NOMO-1 treated with dmso at 0.1 percent for 144 hours (cell line): ENCODE measurements at regions not wholly inside any gene's neighbourhood (a gene's known extent, or its start where the extent isn't known, plus 50 kb on each side); places are given as distances from the start of the nearest gene placed in this dataset.

Source experiments
- DNase-seq: peaks from one replicate; lab custom pipeline; 2025; ENCODE audit not compliant: unreplicated experiment; lab: John Stamatoyannopoulos, UW

DNA sequence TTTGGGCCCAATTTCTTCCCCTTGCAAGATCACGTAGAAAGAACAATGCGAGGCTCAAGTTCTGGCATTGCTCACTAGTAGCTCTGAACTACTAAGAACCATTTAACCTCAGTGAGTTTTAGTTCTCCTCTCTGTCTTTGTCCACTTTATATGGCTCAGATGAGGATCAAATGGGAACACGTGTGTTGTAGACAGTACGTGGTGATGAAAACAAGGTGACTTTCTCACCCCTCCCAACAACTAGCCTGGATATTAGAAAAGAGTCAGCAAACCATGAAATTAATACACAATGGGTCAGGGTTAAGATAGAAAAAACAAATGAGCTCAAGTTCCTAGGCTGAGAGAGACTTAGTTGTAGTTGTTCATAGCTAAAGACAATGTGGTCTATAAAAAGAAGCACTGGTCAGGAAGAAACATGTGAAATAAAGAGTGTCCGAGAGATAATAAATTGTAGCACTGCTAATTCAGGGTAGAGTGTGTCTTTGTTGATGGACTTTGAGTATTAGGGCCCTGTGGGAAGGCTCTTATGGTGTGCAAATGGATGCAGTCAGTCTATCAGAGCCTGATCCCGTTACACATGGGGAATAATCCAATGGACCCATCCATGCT, 417.0 kb downstream of the HAPSTR1 start:
- DNase-seq = no peak

DNA sequence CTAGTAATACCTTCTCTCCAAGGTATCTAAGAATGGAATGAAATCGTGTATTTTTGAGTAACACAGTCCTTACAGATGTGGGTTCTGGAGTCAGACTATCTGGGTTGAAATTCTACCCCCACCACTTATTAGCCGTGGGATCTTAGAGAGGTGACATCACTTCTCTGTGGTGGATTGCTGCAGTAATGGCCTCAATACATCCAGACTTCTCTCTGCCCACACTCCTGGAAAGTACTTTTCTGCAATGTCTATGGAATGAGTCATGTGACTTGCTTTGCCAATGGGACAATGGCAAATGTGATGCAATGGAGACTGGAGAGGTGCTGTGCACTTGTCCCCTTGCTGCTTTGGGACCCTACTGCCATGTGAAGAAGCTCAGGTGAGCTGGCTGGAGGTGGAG, 418.2 kb downstream of the HAPSTR1 start:
- DNase-seq = no peak

DNA sequence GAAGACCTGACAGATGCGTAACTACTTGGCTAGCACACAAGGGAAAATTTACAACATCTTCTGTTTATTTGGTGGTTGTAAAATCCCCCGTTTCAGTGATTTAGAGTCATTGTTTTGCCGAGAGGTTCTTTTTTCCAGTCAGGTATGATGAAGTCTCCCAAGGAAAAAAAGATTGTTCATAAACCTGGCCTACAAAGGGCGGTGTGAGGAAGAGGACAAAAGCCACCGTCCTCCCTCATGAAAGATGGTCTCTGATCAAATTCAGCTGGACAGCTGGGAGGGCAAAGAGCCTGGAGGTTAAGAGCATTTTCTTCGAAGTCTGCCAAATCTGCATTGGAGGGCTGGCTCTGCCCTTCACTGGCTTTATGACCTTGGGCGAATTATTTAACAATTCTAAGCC, 419.9 kb downstream of the HAPSTR1 start:
- no peak for DNase-seq

DNA sequence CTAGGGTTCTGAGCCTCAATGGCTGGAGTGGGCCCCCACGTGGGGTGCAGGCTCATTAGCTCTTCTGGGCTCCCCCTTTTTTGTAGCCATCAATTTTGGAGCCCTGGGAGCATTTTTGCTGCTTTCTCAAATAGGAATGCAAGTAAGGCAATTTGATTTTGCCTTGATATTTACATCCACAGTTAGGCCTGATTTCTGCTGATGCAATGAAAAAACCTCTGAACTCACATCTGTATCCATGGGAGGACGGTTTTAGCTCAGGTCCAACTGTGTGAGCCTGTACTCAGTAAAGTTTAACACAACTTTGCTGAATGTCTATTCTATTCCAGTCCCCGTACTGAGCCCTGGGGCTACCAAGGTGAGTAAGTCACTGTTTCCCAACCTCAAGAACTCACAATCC, 425.0 kb downstream of the HAPSTR1 start:
- no peak for DNase-seq

DNA sequence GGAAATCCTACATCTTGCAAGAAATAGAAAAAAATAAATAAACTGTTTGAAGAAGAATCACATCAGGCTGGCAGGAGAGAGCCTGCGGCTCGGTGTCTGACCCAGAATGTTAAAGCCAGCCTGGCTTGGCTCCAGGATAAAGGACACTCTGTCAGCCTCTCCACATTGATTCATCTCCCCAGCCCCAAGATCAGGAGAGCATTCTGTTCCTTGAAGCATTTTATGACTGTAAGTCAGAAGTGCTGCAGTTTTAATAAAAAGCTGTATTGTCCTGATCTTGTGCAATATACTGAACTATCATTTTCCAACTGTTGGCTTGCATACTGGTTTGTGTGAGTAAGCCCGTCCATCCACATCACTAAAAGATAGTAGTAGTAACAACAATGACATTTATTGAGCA, 426.6 kb downstream of the HAPSTR1 start:
- no peak for DNase-seq

DNA sequence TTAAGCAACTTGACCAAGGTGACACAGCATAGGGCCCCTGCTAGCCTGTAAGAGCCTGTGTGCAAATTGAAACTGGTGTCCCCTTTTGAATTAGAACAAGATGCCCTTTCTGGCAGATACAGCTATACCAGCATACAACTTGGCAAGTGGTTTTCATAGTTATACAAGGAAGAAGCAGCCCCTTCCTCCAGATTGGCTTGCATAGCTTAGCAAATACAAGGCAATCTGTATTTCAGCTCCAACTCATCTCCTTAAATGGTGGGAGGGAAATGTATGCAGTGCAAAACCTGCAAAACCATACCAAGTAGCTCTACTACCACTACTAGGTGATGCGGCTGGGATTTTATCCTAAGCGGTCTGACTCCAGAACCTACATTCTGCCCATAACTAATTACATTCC, 427.1 kb downstream of the HAPSTR1 start:
- DNase-seq = no peak

DNA sequence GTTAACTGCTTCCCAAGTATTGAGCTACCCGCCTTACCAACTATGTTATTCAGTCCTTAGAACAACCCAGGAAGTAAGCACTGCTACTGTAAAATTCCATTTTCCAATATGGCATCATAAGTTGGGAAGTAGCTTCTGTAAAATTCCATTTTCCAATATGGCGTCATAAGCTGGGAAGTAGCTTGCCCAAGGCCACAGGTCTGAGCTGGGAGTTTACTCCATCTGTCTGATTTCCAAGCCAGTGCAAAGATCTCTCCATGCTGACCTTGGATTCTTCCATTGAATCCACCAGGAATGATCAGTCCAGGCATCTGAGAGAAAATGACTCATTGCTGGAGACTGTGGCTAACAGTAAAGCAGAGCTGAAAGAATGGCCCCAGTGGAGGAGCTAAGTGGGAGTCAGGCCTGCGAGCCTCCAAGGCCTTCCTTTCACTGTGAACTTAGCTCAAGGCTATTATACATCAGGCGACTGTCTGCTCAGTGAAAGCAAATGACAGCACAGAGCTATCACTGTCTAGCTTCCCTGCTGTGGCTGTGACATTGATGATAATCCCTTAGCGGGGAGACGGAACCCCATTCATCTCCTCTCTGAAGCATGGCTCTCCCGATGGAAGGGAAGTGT, 430.4 kb downstream of the HAPSTR1 start:
- no peak for DNase-seq

DNA sequence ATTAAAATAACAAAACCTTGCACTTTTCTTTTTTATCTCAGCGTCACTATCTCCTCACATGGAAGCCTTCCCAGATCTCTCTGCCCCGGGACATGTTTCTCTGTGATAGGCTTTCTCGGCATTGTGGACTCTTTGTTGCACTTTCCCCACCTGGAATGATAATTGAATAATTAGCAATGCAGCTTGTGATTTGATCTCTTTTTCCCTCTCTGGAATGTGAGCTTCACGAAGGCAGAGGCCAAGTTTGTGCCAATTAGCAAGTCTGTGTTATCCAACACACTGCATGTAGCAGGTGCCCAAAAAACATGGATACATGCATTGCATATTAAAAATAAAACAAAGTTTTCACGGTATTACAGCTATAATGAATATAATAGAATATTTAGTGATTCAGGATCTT, 431.2 kb downstream of the HAPSTR1 start:
- DNase-seq = no peak

DNA sequence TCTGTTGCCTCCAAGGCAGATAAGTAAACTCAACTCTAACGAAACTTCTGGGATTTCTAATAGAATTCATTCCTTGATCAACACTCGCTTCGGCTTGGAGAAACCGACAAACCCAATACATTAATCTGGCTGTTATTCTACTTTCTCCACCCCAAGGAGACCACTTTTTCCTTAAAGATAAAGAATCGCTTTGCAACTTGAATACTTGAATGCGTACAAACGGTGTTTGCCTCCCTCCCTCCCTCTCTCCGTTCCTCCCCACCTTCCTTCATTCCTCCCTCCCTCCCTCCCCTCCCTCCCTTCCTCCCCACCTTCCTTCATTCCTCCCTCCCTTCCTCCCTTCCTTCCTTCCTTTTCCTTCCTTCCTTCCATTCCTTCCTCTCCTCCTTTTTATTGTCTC, 432.6 kb downstream of the HAPSTR1 start:
- DNase-seq = no peak

DNA sequence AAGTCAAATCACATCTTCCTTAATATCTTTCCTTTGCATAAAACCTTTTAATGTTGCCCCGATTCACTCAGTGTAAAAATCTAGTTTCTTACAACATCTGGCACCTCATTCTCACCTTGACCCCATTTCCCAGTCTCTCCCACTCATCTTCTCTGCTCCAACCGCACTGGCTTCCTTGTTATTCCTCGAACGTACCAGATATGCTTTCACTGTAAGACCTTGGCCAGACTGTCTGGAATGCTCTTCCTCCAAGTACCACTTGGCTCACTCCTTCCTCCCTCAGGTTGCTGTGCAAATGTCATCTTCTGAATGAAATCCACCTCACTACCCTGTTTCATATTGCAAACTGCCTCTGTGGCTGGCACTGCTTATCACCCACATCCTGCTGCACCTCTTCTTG, 433.6 kb downstream of the HAPSTR1 start:
- no peak for DNase-seq

DNA sequence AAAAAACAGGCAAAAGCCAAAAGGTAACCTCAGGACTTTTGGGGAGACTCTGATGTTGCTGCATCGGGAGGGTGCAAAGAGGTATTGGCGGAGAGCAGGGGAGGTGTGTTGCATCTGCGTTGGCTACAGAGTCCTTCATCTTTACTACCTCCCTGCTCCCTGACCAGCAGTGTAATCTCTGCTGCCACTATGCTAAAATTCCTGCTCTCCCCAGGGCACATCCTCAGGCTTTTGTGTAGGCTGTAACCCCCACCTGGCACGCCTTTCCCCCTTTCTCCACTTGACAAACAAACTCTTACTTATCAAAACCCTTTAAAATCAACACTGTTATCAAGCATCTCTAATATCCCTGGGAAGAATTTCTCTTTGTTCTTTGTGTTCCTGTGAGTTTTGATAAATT, 435.3 kb downstream of the HAPSTR1 start:
- no peak for DNase-seq

DNA sequence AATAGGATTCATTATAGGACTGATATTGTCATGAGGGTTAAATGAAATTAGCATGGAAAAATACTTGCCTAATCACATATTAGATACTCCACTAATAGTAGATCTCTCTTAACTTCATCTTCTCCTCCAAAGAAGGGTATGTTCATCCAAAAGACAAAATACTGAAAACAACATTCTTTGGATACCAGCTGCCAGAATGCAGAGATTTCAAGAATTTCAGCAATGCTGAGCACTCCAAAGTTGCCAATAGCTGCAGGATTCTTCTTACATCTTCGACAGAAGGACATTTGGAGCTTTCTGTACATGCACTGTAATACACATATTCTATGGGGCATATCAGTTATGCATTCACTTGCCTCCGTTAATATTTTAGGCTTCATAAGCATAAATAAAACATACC, 436.5 kb downstream of the HAPSTR1 start:
- no peak for DNase-seq

DNA sequence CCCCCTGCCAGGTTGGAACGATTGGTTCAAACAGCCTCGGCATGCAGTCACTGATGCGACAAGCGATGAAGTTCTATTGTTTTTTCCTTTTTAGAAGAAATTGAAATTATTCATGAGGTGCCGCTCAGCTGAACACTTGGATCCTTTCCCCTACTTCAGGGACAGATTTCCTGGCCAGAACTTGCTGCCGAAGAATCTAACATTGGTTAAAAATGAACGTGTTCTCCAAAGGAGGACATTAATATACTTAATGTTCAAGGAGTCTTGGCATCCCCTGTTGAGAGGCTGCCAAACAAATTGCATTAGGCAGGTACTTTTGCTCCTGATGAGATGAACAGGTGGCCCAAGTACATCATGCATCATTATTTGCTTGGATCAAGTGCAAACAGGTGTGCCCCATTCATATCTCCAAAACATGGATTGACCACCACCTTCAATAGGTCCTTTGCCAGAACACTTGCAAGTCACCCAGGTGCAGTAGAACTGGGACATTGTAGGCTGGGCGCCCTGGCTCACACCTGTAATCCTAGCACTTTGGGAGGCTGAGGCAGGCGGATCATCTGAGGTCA, 437.2 kb downstream of the HAPSTR1 start:
- no peak for DNase-seq

DNA sequence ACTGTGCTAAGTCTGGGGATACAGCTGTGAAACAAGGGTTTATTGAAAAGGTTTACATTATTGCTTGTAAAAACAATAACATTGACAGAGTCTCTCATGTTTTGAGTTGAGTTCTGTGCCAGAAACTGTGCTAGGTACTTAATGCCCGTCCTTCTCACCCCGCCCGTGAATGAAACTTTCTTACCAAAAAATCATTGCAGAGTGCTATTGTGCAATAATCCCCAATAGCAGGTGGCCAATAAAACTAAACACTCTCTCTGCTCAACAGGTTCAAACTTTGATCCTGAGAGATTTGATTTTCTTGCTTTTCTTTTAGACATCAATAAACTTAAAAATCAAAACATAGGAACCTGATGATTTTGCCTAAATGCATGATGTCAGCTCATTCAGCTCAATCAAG, 441.6 kb downstream of the HAPSTR1 start:
- DNase-seq = no peak

DNA sequence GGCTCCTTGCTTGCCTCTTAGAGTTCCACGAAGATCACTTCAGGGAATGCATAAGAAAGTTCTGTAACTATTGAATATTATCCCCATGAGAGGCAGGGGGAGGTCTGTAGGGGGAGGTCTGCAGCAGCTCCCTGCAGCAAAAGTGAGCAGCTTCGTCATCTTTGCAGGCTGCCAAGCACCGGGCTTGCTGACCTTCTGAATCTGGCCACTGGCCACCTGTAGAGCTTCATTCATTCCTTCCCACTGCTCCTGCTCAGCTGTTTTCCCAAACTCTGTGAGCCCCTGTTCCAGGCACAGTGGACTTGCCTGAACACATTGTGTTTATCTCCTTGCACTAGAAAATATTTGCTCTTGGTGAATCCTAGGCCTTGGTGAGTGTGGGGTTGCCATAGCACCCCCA, 443.3 kb downstream of the HAPSTR1 start:
- no peak for DNase-seq

DNA sequence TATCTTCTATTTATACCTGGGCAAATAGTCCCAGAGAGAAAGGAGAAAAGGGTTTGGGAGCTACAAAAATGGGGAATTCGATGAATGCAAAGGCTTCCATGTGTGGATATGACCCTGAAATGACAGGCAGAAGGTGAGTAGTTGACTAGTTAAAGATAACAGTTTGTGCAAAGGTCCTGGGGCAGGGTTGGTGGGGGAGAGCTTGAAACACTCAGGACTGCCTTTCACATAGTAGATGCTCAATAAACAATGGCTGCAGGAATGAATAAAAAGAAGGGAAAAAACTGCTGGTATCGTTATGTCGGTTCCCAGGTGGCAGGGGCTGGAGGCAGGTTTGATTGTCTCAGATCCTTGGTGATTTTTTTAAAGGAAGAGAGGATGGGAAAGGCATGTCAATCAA, 445.5 kb downstream of the HAPSTR1 start:
- no peak for DNase-seq

DNA sequence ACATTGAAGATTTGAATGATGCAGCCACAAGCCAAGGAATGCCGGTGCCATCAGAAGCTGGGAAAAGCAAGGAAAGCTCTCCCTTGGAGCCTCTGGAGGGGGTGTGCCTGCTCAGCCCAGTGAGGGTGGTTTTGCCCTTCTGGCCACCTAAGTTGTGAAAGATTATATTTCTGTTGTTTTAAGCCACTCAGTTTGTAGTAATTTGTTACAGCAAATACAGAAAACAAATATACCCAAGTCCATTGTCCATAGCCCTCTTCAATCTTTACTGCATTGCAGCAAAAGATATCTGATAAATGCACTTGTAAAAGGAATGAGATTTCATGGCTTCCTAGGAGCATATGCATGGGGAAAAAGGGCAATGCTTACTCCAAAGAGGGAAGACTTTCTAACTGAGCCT, 447.9 kb downstream of the HAPSTR1 start:
- DNase-seq = no peak

DNA sequence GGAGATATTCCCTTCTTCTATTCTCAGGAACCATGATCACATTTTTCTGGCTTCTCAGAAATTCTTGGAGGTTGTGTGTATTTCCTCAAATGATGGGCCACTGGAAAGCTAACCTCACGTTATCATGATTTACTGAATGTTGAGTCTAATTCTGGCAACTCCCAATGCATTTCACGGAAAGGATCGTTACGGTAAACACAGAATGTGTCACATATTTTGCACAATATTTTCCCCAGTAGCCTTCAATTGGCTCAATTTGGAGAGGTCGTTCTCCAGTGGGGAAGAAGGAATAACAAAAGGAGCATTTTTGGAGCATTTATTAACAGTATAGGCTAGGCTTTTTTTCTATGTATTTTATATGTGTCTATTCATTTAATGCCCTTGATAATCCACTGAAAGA, 450.3 kb downstream of the HAPSTR1 start:
- DNase-seq = no peak

DNA sequence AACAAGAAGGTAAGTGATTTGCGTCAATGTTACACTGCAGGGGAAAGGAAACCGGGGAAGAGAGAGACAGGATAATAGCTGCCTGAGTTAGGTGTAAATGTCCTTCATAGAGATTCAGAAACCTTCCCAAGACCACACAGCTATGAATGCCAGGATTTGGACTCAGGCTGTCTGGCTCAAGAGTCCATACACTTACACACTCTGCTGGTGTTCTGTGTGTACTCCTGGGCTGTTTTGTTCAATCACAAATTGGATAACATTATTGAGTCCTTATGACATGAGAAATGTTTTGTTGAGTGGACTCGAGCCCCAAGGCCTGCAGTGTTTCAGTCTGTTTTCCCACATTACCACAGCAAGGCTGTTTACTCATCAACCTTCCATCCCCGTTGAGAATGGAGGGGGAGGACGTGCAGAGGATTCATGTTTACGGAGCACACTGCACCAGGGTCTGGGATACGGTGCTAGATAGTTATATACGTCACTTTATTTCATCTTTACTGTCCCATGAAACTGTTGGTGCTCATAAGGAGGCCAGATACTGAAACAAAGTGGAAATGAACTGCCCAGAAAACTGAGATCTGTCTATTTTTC, 450.8 kb downstream of the HAPSTR1 start:
- DNase-seq = no peak

DNA sequence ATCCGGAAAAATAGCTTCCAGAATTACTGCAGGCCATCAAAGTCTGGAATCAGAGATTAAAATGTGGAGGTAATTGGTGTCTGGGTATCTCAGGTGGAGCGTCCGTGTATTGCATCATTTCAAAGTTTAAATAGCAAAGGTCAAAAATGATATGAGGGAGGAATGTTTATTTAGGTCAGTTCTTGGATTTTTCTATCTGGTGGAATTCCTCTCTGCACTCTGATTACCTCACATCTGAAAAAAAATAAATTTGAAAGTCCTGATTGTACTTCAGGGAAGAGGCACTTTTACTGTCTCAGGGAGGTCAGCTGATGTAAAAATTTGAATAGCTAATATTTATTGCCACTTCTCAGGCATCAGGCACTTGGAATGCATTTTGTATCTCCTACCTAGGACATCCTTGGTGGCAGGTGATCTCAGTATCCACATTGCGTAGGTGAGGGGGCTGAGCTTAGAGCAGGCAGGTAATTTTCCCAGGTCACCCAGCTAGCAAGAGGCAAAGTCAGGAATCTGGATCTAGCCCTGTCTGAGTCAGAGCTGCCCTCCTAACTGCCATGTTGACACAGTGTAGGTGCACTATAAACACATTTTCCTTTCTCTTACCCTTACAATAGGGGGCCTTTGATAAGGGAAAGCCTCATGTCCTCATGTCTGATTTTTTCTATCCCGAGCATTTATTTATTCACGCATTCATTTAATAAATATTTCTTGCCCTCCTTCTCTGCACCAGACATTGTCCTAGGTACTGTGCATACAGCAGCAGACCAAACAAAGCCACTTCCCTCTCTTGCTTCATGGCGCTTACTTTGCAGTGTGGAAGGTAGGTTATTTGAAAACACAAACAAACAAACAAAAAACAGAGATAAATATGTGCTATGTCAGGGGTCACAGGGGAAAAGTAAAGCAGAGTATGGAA, 454.3 kb downstream of the HAPSTR1 start:
- DNase-seq = no peak

DNA sequence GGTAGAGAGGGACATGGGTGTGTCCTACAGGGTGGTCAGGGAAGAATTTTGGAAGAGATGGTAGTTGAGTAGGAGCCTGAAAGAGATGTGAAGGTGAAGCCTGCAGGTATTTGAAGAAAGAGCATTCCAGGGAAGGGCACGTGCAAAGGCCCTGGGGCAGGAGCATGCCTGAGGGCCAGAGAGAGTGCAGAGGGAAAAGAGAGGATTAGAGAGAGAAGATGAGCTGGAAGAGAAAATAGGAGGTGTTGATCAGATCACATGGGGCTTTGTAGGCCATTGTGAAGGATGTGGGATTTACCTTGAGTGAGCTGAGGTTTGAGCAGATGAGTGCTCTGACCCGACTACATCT, 455.0 kb downstream of the HAPSTR1 start:
- DNase-seq = no peak

DNA sequence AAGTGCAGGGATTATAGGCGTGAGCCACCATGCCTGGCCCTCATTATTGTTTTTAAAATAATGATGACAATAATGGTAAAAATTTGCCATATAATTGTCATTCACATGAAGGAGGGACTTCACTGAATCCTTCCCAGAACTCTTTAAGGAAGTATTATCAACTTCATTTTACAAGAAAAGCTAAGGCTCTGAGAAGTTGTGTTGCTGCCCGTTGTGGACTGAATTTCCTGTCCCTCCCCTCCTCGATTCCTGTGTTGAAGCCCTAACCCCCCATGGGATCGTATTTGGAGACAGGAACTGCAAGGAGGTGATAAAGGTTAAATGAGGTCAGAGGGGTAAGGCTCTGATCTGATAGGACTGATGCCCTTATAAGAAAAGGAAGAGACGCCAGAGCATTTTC, 458.0 kb downstream of the HAPSTR1 start:
- DNase-seq = no peak
